ENCODE measurements at regions not wholly inside any gene's neighbourhood (a gene's known extent, or its start where the extent isn't known, plus 50 kb on each side); places are given as distances from the start of the nearest gene placed in this dataset.
A peak's percentile ranks its signal among the peaks of the same experiment; 100 is the strongest.
"Not testable (repeated sequence)": the region's sequence is repeated elsewhere in the genome, so short reads cannot be mapped to it uniquely, and the experiment has no call there.

DNA sequence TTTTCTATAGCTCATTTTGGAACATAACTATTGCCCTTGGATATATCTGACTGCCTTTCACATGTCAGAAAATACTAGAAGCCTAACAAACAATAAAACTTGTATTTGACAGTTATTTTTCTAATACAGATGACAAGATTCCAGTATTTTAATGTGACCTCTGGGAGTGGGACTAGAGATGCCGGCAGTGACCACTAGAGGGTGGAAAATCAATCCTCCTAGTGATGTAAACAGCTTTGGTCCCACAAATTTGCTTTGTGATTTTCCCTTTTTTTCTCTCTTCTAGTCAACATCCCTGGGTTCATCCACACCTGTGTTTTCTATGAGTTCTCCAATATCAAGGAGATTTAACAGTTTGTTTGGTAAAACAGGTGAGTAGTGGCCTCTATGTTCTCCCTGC lies 615.1 kb downstream of the SPATA31A6 start:
- H3K9me3 ChIP-seq (ENCODE audit: control insufficient read depth in 4 of 4, low read length in 3 of 4); H3K27ac ChIP-seq (ENCODE audit: low read depth in 1 of 2, low read length in 2 of 2); DNase-seq (ENCODE audit: low spot score); H3K4me1 ChIP-seq (ENCODE audit: control insufficient read depth in 4 of 4, insufficient read depth in 4 of 4, low read length in 3 of 4); H3K36me3 ChIP-seq (ENCODE audit: control insufficient read depth in 4 of 4, insufficient read depth in 3 of 4, low read depth in 1 of 4, low read length in 3 of 4); H3K9ac ChIP-seq (ENCODE audit: low read depth in 1 of 2, low read length in 2 of 2); H3K4me3 ChIP-seq (ENCODE audit: low read depth in 1 of 3, low read length in 3 of 3); H3K27me3 ChIP-seq (ENCODE audit: control insufficient read depth in 4 of 4, insufficient read depth in 4 of 4, low read length in 3 of 4): not testable (repeated sequence)
- WGBS = 9% methylated on average over 1 of the region's 1 CpG
- TF ChIP-seq, protein P1, sequence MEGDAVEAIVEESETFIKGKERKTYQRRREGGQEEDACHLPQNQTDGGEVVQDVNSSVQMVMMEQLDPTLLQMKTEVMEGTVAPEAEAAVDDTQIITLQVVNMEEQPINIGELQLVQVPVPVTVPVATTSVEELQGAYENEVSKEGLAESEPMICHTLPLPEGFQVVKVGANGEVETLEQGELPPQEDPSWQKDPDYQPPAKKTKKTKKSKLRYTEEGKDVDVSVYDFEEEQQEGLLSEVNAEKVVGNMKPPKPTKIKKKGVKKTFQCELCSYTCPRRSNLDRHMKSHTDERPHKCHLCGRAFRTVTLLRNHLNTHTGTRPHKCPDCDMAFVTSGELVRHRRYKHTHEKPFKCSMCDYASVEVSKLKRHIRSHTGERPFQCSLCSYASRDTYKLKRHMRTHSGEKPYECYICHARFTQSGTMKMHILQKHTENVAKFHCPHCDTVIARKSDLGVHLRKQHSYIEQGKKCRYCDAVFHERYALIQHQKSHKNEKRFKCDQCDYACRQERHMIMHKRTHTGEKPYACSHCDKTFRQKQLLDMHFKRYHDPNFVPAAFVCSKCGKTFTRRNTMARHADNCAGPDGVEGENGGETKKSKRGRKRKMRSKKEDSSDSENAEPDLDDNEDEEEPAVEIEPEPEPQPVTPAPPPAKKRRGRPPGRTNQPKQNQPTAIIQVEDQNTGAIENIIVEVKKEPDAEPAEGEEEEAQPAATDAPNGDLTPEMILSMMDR (IDR thresholded peaks at IDR 0.05; ENCODE audit: low read depth, low read length, missing input control) = peak; percentile 14
- peak in 1 of 2 donors; percentile 19 for TF ChIP-seq RAD21 (IDR thresholded peaks at IDR 0.05)

DNA sequence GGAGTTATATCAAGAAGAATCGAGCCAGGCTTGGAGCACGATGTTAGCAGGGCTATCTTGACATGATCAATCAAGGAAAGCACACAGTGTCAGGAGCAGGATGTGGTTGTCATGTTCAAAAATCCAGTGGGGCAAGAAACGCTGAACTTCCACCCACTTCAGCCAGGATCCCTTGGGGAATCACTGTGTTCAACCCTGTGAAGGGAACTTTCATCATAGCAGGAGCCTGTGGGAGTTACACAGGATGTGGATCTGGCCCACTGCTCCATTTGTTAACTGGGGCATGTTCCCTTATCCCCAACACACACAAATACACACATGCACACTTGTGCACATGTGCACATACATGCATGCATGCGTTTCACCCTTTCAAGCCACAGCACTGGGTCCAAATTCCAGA lies 619.3 kb downstream of the SPATA31A6 start:
- not testable (repeated sequence) for H3K9ac ChIP-seq (ENCODE audit: low read depth in 1 of 2, low read length in 2 of 2); H3K36me3 ChIP-seq (ENCODE audit: control insufficient read depth in 4 of 4, insufficient read depth in 3 of 4, low read depth in 1 of 4, low read length in 3 of 4); H3K4me1 ChIP-seq (ENCODE audit: control insufficient read depth in 4 of 4, insufficient read depth in 4 of 4, low read length in 3 of 4); DNase-seq (ENCODE audit: low spot score); H3K9me3 ChIP-seq (ENCODE audit: control insufficient read depth in 4 of 4, low read length in 3 of 4); H3K27ac ChIP-seq (ENCODE audit: low read depth in 1 of 2, low read length in 2 of 2); H3K4me3 ChIP-seq (ENCODE audit: low read depth in 1 of 3, low read length in 3 of 3); H3K27me3 ChIP-seq (ENCODE audit: control insufficient read depth in 4 of 4, insufficient read depth in 4 of 4, low read length in 3 of 4)
- 67% methylated on average over 4 of the region's 4 CpGs for WGBS

DNA sequence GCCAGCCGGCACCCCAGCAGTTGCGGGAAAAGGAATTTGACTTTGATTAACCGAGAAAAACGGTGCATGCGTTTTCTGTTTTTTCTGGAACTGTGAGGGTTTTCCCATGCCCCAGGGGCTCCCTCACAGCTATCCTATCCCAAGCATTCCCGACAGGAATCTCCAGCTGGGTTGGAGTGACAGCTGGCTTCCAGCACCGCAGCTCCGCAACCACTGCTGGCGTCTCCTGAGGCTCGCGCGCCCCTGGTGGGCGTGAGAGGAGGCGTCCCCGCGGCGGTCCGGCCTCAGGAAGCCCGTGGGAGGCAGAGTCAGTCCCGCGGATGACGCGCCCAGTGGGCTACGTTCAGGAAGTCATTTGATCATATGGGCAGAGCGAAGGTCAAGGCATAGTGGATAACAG lies 623.2 kb downstream of the SPATA31A6 start:
- WGBS = 19% methylated on average over 21 of the region's 25 CpGs
- not testable (repeated sequence) for H3K27me3 ChIP-seq (ENCODE audit: control insufficient read depth in 4 of 4, insufficient read depth in 4 of 4, low read length in 3 of 4); H3K36me3 ChIP-seq (ENCODE audit: control insufficient read depth in 4 of 4, insufficient read depth in 3 of 4, low read depth in 1 of 4, low read length in 3 of 4)

DNA sequence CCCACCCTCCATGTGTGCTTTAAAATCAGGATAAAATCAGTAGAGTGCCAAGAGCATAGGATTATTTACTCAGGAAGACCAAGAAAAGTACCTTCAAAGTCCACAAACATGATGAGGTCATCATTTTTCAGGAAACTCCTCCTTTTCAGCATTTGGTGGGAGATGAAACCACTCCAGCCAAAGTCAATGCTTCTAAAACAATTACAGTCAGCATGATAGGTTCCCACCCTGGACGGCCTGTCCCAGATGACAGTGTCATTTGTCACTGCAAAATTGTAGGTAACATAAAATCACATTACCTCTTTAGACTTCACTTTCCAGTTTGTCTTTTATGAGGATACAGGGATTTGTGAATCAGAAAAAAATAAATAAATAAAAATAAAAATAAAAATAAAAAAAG lies 638.0 kb downstream of the SPATA31A6 start:
- not testable (repeated sequence) for H3K36me3 ChIP-seq (ENCODE audit: control insufficient read depth in 4 of 4, insufficient read depth in 3 of 4, low read depth in 1 of 4, low read length in 3 of 4); DNase-seq (ENCODE audit: low spot score); H3K9me3 ChIP-seq (ENCODE audit: control insufficient read depth in 4 of 4, low read length in 3 of 4); H3K4me3 ChIP-seq (ENCODE audit: low read depth in 1 of 3, low read length in 3 of 3); H3K9ac ChIP-seq (ENCODE audit: low read depth in 1 of 2, low read length in 2 of 2); H3K27ac ChIP-seq (ENCODE audit: low read depth in 1 of 2, low read length in 2 of 2); H3K4me1 ChIP-seq (ENCODE audit: control insufficient read depth in 4 of 4, insufficient read depth in 4 of 4, low read length in 3 of 4); H3K27me3 ChIP-seq (ENCODE audit: control insufficient read depth in 4 of 4, insufficient read depth in 4 of 4, low read length in 3 of 4)
- 59% methylated on average over 1 of the region's 1 CpG for WGBS

More for the DNA sequence above, 623.2 kb downstream of the SPATA31A6 start:
- H3K4me3 ChIP-seq (ENCODE audit: low read depth in 1 of 3, low read length in 3 of 3); H3K9ac ChIP-seq (ENCODE audit: low read depth in 1 of 2, low read length in 2 of 2); H3K27ac ChIP-seq (ENCODE audit: low read depth in 1 of 2, low read length in 2 of 2); DNase-seq (ENCODE audit: low spot score); H3K4me1 ChIP-seq (ENCODE audit: control insufficient read depth in 4 of 4, insufficient read depth in 4 of 4, low read length in 3 of 4); H3K9me3 ChIP-seq (ENCODE audit: control insufficient read depth in 4 of 4, low read length in 3 of 4): not testable (repeated sequence)

DNA sequence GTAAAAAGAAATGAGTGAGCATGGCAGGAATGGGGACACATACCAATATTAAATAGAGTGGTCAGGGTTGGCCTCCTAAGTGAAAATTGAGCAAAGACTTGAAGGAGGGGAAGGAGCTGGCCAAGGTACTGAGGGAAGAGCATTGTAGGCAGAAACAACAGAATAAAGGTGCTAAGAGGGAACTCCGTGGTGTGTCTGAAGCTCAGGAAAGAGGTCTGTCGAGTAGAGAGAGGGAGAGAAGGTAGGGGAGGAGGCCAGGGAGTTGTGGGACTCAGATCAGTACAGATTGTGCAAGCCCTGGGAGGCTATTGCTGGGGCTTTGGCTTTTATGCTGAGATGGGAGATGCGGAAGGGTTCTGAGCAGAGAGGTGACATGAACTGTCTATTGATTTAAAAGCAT lies 664.7 kb downstream of the SPATA31A6 start:
- not testable (repeated sequence) for H3K4me1 ChIP-seq (ENCODE audit: control insufficient read depth in 4 of 4, insufficient read depth in 4 of 4, low read length in 3 of 4); H3K4me3 ChIP-seq (ENCODE audit: low read depth in 1 of 3, low read length in 3 of 3); H3K27ac ChIP-seq (ENCODE audit: low read depth in 1 of 2, low read length in 2 of 2); H3K27me3 ChIP-seq (ENCODE audit: control insufficient read depth in 4 of 4, insufficient read depth in 4 of 4, low read length in 3 of 4); DNase-seq (ENCODE audit: low spot score); H3K36me3 ChIP-seq (ENCODE audit: control insufficient read depth in 4 of 4, insufficient read depth in 3 of 4, low read depth in 1 of 4, low read length in 3 of 4); H3K9me3 ChIP-seq (ENCODE audit: control insufficient read depth in 4 of 4, low read length in 3 of 4); H3K9ac ChIP-seq (ENCODE audit: low read depth in 1 of 2, low read length in 2 of 2)
- WGBS = 56% methylated on average over 3 of the region's 3 CpGs

DNA sequence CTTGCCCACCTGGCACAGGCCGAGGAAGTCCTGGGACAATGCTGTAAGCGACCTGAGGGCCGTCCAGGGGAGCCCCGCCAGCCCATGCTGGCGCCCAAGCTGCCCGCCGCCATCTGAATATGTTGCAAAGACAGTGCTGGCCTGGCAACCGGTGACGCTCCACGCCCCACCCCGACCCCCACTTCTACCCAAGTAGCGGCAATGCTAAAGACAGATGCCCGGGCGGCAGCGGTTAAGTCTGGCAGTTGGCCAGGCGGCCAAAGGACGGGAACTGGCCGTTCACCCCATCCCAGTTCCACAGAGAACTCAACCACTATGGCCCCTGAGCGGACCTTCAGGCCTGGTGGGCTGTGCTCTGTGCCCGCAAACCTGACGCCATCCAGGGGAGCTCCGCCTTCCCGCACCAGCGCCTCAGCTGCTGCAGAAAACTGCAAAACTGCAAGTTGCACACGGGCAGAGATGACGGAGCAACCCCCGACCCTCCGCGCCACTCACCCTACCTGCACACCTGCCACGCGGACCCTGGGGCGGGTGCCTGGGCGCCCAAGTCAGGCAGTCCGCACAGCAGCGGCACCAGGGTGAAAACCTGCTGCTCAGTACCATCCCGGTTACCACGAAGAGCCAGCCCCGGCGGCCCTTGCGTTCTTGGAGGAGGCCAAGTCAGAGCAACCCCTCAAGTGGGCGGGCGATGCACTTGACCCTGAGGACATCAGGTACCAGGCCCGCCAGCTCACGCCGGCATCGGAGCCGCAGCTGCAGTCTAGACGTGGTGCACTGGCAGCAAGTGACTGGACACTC lies 667.6 kb downstream of the SPATA31A6 start:
- peak overlapping the region in 2 of 3 donors; percentile 27 to 55 for H3K4me3 ChIP-seq (ENCODE audit: low read depth in 1 of 3, low read length in 3 of 3)
- not testable (repeated sequence) for H3K36me3 ChIP-seq (ENCODE audit: control insufficient read depth in 4 of 4, insufficient read depth in 3 of 4, low read depth in 1 of 4, low read length in 3 of 4); H3K27me3 ChIP-seq (ENCODE audit: control insufficient read depth in 4 of 4, insufficient read depth in 4 of 4, low read length in 3 of 4); H3K27ac ChIP-seq (ENCODE audit: low read depth in 1 of 2, low read length in 2 of 2); H3K9ac ChIP-seq (ENCODE audit: low read depth in 1 of 2, low read length in 2 of 2); H3K4me1 ChIP-seq (ENCODE audit: control insufficient read depth in 4 of 4, insufficient read depth in 4 of 4, low read length in 3 of 4); H3K9me3 ChIP-seq (ENCODE audit: control insufficient read depth in 4 of 4, low read length in 3 of 4); DNase-seq (ENCODE audit: low spot score)
- 32% methylated on average over 48 of the region's 48 CpGs for WGBS

DNA sequence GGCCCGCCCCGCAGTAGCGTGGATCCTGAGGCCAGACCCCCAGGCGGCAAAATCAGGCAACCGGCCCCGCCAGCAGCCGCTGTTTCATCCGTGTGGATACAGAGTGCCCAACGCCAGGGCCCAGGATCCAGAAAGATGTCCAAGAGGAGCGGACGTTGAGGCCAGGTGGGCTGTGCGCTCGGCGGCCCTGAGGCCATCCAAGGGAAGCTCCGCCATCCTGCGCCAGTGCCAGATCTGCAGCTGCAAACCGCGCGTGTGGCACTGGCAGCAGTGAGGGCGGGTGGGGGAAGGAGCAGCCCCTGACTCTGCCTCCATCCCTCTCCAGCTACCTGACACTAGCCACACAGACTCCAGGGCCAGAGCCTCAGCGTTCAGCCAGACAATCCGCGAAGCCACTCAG lies 668.2 kb downstream of the SPATA31A6 start:
- H3K4me1 ChIP-seq (ENCODE audit: control insufficient read depth in 4 of 4, insufficient read depth in 4 of 4, low read length in 3 of 4); H3K36me3 ChIP-seq (ENCODE audit: control insufficient read depth in 4 of 4, insufficient read depth in 3 of 4, low read depth in 1 of 4, low read length in 3 of 4); H3K9me3 ChIP-seq (ENCODE audit: control insufficient read depth in 4 of 4, low read length in 3 of 4); DNase-seq (ENCODE audit: low spot score); H3K9ac ChIP-seq (ENCODE audit: low read depth in 1 of 2, low read length in 2 of 2); H3K27me3 ChIP-seq (ENCODE audit: control insufficient read depth in 4 of 4, insufficient read depth in 4 of 4, low read length in 3 of 4): not testable (repeated sequence)
- H3K27ac ChIP-seq (ENCODE audit: low read depth in 1 of 2, low read length in 2 of 2) = peak overlapping the region in 1 of 2 donors; percentile 69
- peak overlapping the region in 2 of 3 donors; percentile 27 to 55 for H3K4me3 ChIP-seq (ENCODE audit: low read depth in 1 of 3, low read length in 3 of 3)
- 9% methylated on average over 22 of the region's 23 CpGs for WGBS
